B cell (primary cell): ENCODE measurements at regions not wholly inside any gene's neighbourhood (a gene's known extent, or its start where the extent isn't known, plus 50 kb on each side); places are given as distances from the start of the nearest gene placed in this dataset.

Source experiments
- ATAC-seq: fragments of 200-7000 bp; cut with Tn5 transposase; one replicate; pipeline ENCODE4 v1.10.0; 2021; ENCODE audit warnings: low read depth, mild to moderate bottlenecking, moderate number of reproducible peaks, moderate library complexity
- CTCF ChIA-PET: fragments of 350-600 bp; sonication (Branson Sonifier 250); formaldehyde crosslinking; loops from one replicate; lab custom pipeline; 2021; ENCODE audit warnings: antibody characterized with exemption, inconsistent platforms; lab: Charles Lee
- POLR2A ChIA-PET: fragments of 350-600 bp; sonication (Branson Sonifier 250); formaldehyde crosslinking; loops from one replicate; lab custom pipeline; 2021; ENCODE audit warnings: antibody characterized with exemption; lab: Charles Lee
- DNase-seq: peaks from one replicate; pipeline ENCODE4 v3.0.0; 2013
- H2AFZ ChIP-seq: 2 replicates; pipeline ENCODE4 v1.6.1; 2012; ENCODE audit warnings: mild to moderate bottlenecking, low read depth, low read length; ENCODE audit not compliant: insufficient read depth, poor library complexity, severe bottlenecking
- H3K27ac ChIP-seq, 2 donors: 1 replicate in 1 of 2; 2 replicates in 1 of 2; pipeline ENCODE4 v1.5.1; 2012 to 2013; ENCODE audit warnings: low read length in 2 of 2, mild to moderate bottlenecking in 2 of 2, moderate library complexity in 1 of 2
- H3K27me3 ChIP-seq, 4 experiments: fragments of 200-600 bp in 1 of 4; sonication (generic) in 1 of 4; replicated peaks in 1 of 4; 1 replicate in 2 of 4; 2 replicates in 2 of 4; pipeline versions ENCODE4 v1.6.1 to v1.7.0; 2013 to 2016; ENCODE audit warnings: low read length in 3 of 4, mild to moderate bottlenecking in 2 of 4, mixed read lengths in 1 of 4, moderate library complexity in 1 of 4; ENCODE audit not compliant: insufficient read depth in 4 of 4, control insufficient read depth in 3 of 4; ENCODE audit errors: control extremely low read depth in 1 of 4
- H3K36me3 ChIP-seq, 2 experiments: replicated peaks in 1 of 2; 1 replicate in 1 of 2; 2 replicates in 1 of 2; pipeline versions ENCODE4 v1.6.1 to v1.7.1; 2013; ENCODE audit warnings: low read length in 1 of 2; ENCODE audit not compliant: insufficient read depth in 2 of 2, control insufficient read depth in 1 of 2; ENCODE audit errors: control extremely low read depth in 1 of 2, extremely low read depth in 1 of 2
- H3K4me1 ChIP-seq, 2 donors: fragments of 200-600 bp in 1 of 2; sonication (generic) in 1 of 2; 1 replicate in 1 of 2; 2 replicates in 1 of 2; pipeline versions ENCODE4 v1.5.1 to v1.6.1; 2013 to 2017; ENCODE audit warnings: low read length in 2 of 2; ENCODE audit not compliant: control insufficient read depth in 2 of 2, insufficient read depth in 2 of 2
- H3K4me2 ChIP-seq: replicated peaks from 2 replicates; pipeline ENCODE3; 2012; ENCODE audit warnings: mild to moderate bottlenecking, low read depth, low read length; ENCODE audit not compliant: poor library complexity, severe bottlenecking
- H3K4me3 ChIP-seq, 5 experiments: fragments of 200-600 bp in 1 of 5; sonication (generic) in 1 of 5; 1 replicate in 3 of 5; 2 replicates in 2 of 5; pipeline versions ENCODE4 v1.5.1 to v1.7.0; 2011 to 2016; ENCODE audit warnings: low read length in 4 of 5, mild to moderate bottlenecking in 4 of 5, low read depth in 2 of 5, control low read depth in 1 of 5, moderate library complexity in 1 of 5; ENCODE audit not compliant: insufficient read depth in 1 of 5; ENCODE audit errors: control extremely low read depth in 1 of 5, extremely low read depth in 1 of 5
- H3K79me2 ChIP-seq: fragments of 200-600 bp; sonication (generic); one replicate; pipeline ENCODE4 v1.6.0; 2016; ENCODE audit warnings: low read length; ENCODE audit not compliant: control insufficient read depth, insufficient read depth
- H3K9ac ChIP-seq: fragments of 200-600 bp; sonication (generic); 2 replicates; pipeline ENCODE4 v1.6.1; 2017; ENCODE audit warnings: mild to moderate bottlenecking, low read length, moderate library complexity
- H3K9me3 ChIP-seq, 3 donors: one replicate each; pipeline versions ENCODE4 v1.6.1 to v1.7.1; 2013; ENCODE audit warnings: low read length in 2 of 3; ENCODE audit not compliant: control insufficient read depth in 2 of 3, insufficient read depth in 1 of 3; ENCODE audit errors: control extremely low read depth in 1 of 3
- H4K20me1 ChIP-seq: 2 replicates; pipeline ENCODE4 v1.6.0; 2012; ENCODE audit warnings: mild to moderate bottlenecking, low read length; ENCODE audit not compliant: insufficient read depth, control insufficient read depth, poor library complexity, severe bottlenecking
- H3K27ac Mint-ChIP-seq: one replicate; pipeline ENCODE4 v1.8.0; 2021; ENCODE audit warnings: mixed read lengths
- H3K27me3 Mint-ChIP-seq: one replicate; pipeline ENCODE4 v1.8.0; 2021; ENCODE audit warnings: mixed read lengths
- H3K4me1 Mint-ChIP-seq: one replicate; pipeline ENCODE4 v1.8.0; 2021; ENCODE audit warnings: mixed read lengths
- H3K4me3 Mint-ChIP-seq: one replicate; pipeline ENCODE4 v1.8.0; 2021; ENCODE audit warnings: mixed read lengths
- H3K9me3 Mint-ChIP-seq: one replicate; pipeline ENCODE4 v1.8.0; 2022; ENCODE audit warnings: mixed read lengths; ENCODE audit not compliant: insufficient read depth
- CTCF ChIP-seq: fragments of 200-600 bp; IDR thresholded peaks from one replicate; pipeline ENCODE4 v1.8.0; 2022; ENCODE audit warnings: antibody characterized with exemption, mild to moderate bottlenecking
- EZH2 ChIP-seq: IDR thresholded peaks from 2 replicates; pipeline ENCODE4 v1.6.1; 2012; ENCODE audit warnings: borderline replicate concordance, low read depth, mild to moderate bottlenecking, moderate library complexity, low read length; ENCODE audit not compliant: insufficient read depth, poor library complexity, severe bottlenecking
- WGBS: methylation state at CpG from one replicate; pipeline ENCODE4 v1.1.5; 2013; ENCODE audit warnings: missing lambda C conversion rate; ENCODE audit not compliant: insufficient coverage; 5-methylcytosine and 5-hydroxymethylcytosine counted together
- intact Hi-C: fragments of 100-400 bp; cut with micrococcal nuclease; formaldehyde crosslinking; loops from one replicate; pipeline ENCODE4 v1.10.0; 2022

- peaks cover 25% of the 10 kb centered on the region for H3K27me3 Mint-ChIP-seq
- ChIA-PET CTCF (no interaction called here), POLR2A (no interaction called here)
- no peak overlapping the region for H3K27ac ChIP-seq
- TF ChIP-seq EZH2 = no peak
- TF ChIP-seq CTCF = no peak
- H3K27ac Mint-ChIP-seq = no peak overlapping the region
- no peaks in the 10 kb centered on the region for H3K9me3 Mint-ChIP-seq
- peaks cover 0 to 8% (median 4%) of the 10 kb centered on the region in 4 experiments for H3K27me3 ChIP-seq
- H2AFZ ChIP-seq = no peak overlapping the region
- H3K9me3 ChIP-seq = no peaks in the 10 kb centered on the region
- no peaks in the 10 kb centered on the region for H3K4me1 Mint-ChIP-seq
- no peaks in the 10 kb centered on the region for H3K4me1 ChIP-seq
- H3K79me2 ChIP-seq = no peaks in the 10 kb centered on the region
- no peaks in the 10 kb centered on the region for H4K20me1 ChIP-seq
- intact Hi-C loops = no loop called here
- H3K4me2 ChIP-seq = no peak overlapping the region
- DNase-seq (no peak), ATAC-seq (no peak)
- no peak overlapping the region for H3K4me3 Mint-ChIP-seq
- H3K36me3 ChIP-seq = no peaks in the 10 kb centered on the region
- no peak overlapping the region for H3K4me3 ChIP-seq
- H3K9ac ChIP-seq = no peak overlapping the region
- WGBS = 78% methylated on average over 1 of the region's 1 CpG
Measured at GRCh38 chr18:8503248-8503647, 106.0 kb upstream of the RAB12 start.

GRCh38 chr18:8504424-8504823, 104.8 kb upstream of the RAB12 start:
- DNase-seq (no peak), ATAC-seq (no peak)
- WGBS = no CpG with 5 or more reads among the region's 3 CpGs
- TF ChIP-seq CTCF = no peak
- TF ChIP-seq EZH2 = no peak
- ChIA-PET CTCF (no interaction called here), POLR2A (no interaction called here)
- H4K20me1 ChIP-seq = no peaks in the 10 kb centered on the region
- H3K4me3 ChIP-seq = no peak overlapping the region
- no peak overlapping the region for H3K27ac ChIP-seq
- H2AFZ ChIP-seq = no peak overlapping the region
- Mint-ChIP-seq H3K27me3 (peaks cover 23% of the 10 kb centered on the region), H3K9me3 (no peaks in the 10 kb centered on the region), H3K4me1 (no peaks in the 10 kb centered on the region), H3K27ac (no peak overlapping the region), H3K4me3 (no peak overlapping the region)
- H3K9ac ChIP-seq = no peak overlapping the region
- H3K4me2 ChIP-seq = no peak overlapping the region
- no peaks in the 10 kb centered on the region for H3K9me3 ChIP-seq
- intact Hi-C loops = no loop called here
- H3K36me3 ChIP-seq = no peaks in the 10 kb centered on the region
- H3K27me3 ChIP-seq = peaks cover 0 to 8% (median 4%) of the 10 kb centered on the region in 4 experiments
- H3K79me2 ChIP-seq = no peaks in the 10 kb centered on the region
- H3K4me1 ChIP-seq = no peaks in the 10 kb centered on the region
